GM12891 (cell line): ENCODE measurements at regions not wholly inside any gene's neighbourhood (a gene's known extent, or its start where the extent isn't known, plus 50 kb on each side); places are given as distances from the start of the nearest gene placed in this dataset.

Experiments
- PAX5 ChIP-seq: IDR thresholded peaks from 2 replicates; pipeline ENCODE4 v1.6.1; 2011; ENCODE audit warnings: low read length, moderate library complexity, mild to moderate bottlenecking; ENCODE audit not compliant: insufficient read depth, severe bottlenecking
- POLR2A ChIP-seq: IDR thresholded peaks from 2 replicates; pipeline ENCODE4 v1.6.1; 2011; ENCODE audit warnings: low read depth, low read length, control low read depth
- POLR2AphosphoS5 ChIP-seq: IDR thresholded peaks from 2 replicates; pipeline ENCODE4 v1.6.1; 2011; ENCODE audit warnings: low read depth, low read length, control low read depth
- TAF1 ChIP-seq: IDR thresholded peaks from 2 replicates; pipeline ENCODE4 v1.6.1; 2011; ENCODE audit warnings: low read depth, low read length, control low read depth

GRCh38 chr10:118457824-118458428 lies 115.8 kb upstream of the FAM204A start:
- TF ChIP-seq POLR2A, result no peak
- no peak for TF ChIP-seq PAX5
- TF ChIP-seq POLR2AphosphoS5, result no peak
- TF ChIP-seq TAF1, result no peak
